Esophagus muscularis mucosa (tissue), 4 donors: ENCODE measurements at regions not wholly inside any gene's neighbourhood (a gene's known extent, or its start where the extent isn't known, plus 50 kb on each side); places are given as distances from the start of the nearest gene placed in this dataset.

Source experiments
- CTCF ChIP-seq, 3 experiments: fragments of 200-600 bp in 2 of 3; fragments of 450-650 bp in 1 of 3; sonication (generic) in 2 of 3; IDR thresholded peaks; one replicate each; pipeline ENCODE4 v1.5.1; 2017 to 2019; ENCODE audit warnings: antibody characterized with exemption in 3 of 3, mild to moderate bottlenecking in 2 of 3, moderate library complexity in 1 of 3
- EP300 ChIP-seq: sonication (generic); formaldehyde crosslinking; IDR thresholded peaks from one replicate; pipeline ENCODE4 v1.6.1; 2017; ENCODE audit warnings: antibody characterized with exemption
- POLR2A ChIP-seq: fragments of 450-650 bp; IDR thresholded peaks from one replicate; pipeline ENCODE4 v1.6.1; 2017; ENCODE audit warnings: antibody characterized with exemption, moderate library complexity, mild to moderate bottlenecking, low read depth
- POLR2AphosphoS5 ChIP-seq, 2 donors: sonication (generic); formaldehyde crosslinking; IDR thresholded peaks; one replicate each; pipeline ENCODE4 v1.6.1; 2017; ENCODE audit warnings: antibody characterized with exemption in 2 of 2

GRCh38 chr5:159601216-159601615 lies 270.9 kb upstream of the IL12B start:
- TF ChIP-seq CTCF (IDR thresholded peaks at IDR 0.05) (no peak), POLR2A (no peak), POLR2AphosphoS5 (IDR thresholded peaks at IDR 0.05) (no peak), EP300 (no peak)
